Activated CD4-positive, alpha-beta T cell treated with anti-CD3 and anti-CD28 coated beads, Interleukin-2, amount 50 U/mL, for 16 hours (primary cell): ENCODE measurements at regions not wholly inside any gene's neighbourhood (a gene's known extent, or its start where the extent isn't known, plus 50 kb on each side); places are given as distances from the start of the nearest gene placed in this dataset.
A peak's percentile ranks its signal among the peaks of the same experiment; 100 is the strongest.
"Not testable (repeated sequence)": the region's sequence is repeated elsewhere in the genome, so short reads cannot be mapped to it uniquely, and the experiment has no call there.

ENCODE experiments used
- DNase-seq: peaks from one replicate; pipeline ENCODE4 v3.0.0-alpha.2; 2020

DNA sequence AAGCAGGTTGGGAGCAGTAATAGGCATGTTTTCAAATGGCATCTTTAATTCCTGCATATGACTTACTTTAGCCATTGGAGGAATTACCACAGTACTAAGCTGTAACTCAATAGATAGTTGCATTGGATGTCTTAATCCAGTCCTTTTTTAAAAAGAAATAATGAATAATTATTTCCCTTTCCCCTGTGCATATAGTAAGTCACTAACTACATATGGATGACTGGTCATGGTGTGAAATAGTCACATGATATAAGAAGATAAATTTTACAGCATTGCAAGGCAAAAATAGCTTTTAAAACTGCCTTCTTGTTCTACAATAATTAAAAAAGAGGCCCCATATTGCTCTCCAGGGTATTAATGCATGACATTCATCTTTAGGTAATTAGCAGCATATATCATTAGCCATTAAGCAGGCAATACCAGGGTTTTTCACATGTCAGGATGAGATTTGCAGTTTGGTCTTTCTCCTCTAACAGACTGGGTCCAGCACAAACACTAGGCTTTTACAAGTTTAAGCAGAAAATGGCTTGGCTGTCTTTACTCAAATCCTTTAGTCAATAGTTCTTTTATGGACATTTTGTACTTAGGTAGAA is 606.4 kb upstream of the RORB start:
- DNase-seq: no peak

DNA sequence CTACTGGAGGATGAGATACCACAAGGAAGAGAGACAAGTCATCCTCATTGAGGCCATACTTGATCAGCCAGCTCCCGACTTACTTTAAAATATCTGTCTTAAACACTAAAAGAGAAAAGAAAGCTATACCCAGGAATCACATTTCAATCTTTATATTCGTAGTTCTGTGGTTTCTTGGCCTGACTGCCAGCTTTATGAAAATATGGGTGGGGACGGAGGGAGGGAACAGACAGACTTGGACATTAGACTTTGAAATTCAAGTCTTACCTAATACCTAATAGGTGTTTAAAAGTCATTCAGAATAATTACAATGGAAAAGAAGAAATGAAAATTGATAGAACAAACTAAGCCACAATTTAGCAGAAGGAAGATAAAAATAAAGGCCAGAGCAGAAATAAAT is 604.8 kb upstream of the RORB start:
- no peak for DNase-seq

DNA sequence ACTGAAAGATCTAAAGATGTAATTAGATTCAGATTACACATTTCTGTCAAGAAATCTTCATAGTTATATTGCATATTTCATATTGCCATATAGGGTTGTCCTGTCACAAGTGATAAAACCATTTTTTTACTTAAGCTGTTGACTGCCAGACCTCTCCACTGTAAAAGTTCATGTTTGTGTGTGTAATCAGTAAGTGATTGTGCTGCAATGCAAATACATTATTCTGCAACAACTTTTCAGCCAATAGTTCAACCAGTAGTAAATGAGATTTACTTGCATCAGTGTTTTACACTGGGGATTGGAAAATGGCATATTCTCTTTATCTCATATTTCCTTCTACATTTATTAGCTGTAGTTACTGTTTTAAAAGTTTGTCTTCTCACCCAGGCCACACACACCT is 603.9 kb upstream of the RORB start:
- no peak for DNase-seq

DNA sequence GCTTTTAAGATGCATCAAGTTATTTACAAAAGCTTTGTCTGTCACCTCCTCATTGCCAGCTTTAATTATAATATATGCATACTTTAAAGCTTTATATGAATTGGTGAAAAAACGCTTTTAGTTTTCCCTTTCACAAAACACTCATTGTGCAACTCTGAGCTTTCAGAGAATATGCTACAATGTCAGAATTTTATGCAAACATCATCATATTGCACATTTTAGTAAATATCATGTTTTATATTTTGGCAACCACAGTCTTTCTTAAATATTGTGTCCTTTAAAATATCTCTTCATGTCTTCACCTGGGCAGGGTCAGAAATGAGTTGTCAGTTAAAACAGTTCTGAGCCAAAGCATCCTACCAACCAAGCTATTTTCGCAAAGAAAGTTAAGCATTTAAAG is 601.1 kb upstream of the RORB start:
- no peak for DNase-seq

DNA sequence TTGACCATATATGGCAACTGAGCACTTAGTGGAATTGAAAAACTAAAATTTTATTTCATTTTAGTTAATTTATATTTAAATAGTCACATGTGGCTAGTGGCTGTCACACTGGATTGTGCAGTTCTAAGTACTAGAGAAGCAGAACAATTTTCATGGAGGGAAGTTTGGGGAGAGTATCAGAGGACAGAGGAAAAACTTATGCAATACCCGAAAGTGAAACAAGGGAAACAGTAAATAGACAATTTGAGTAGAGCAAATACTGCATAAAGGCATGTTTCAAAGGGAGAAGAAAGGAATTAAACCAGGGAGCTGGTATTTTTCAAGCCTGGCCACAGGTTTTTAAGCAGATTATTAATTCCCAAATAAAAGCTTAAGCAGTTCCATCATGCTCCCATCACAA is 590.5 kb upstream of the RORB start:
- DNase-seq: no peak

DNA sequence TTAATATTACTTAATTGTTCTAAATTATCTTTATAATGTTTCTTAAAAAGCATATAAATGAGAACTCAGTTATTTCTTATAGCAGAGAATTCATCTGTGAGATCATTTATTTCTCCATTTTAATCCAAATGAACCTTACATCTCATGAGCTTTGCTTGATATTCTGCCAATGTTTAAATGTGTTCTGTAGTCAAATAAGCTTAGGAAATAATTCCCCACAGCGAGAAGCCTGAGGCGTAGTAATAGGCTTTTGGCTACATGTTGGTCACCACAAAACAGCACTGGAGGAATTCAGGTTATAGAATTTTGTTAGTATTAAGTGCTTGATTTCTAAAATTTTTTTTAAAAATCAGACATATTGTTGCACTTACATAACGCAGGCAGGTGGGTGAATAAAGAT is 585.3 kb upstream of the RORB start:
- DNase-seq: no peak

DNA sequence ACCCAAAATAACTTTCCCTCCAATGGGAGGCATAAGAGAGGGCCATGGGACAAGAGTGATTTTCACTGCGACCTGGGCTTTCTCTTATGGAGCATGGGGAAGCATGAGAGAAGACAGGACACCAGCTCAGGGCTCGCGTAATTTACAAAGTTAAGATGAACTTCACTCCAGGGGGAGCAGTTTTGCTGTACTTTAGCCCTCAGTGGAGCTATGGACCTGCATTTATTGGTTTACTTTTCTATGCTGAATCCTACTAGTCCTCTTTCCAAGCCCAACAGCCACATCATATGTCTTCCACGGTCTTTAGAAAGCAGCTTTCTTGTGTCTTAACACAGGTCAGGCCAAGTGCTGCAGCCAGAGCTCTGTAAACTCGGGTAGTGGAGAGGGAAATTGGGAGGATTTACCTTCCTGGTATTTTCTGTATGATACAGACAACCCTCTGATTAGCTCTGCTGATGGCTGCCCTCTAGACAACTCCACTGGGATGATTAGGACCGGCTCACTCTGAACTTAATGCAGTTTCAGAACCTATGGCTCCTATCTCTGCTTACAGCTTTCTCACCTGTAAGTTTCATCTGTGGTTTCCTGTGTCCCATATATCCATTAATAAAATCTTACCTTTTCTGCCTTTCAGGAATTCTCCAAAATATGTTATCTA is 581.0 kb upstream of the RORB start:
- no peak for DNase-seq

DNA sequence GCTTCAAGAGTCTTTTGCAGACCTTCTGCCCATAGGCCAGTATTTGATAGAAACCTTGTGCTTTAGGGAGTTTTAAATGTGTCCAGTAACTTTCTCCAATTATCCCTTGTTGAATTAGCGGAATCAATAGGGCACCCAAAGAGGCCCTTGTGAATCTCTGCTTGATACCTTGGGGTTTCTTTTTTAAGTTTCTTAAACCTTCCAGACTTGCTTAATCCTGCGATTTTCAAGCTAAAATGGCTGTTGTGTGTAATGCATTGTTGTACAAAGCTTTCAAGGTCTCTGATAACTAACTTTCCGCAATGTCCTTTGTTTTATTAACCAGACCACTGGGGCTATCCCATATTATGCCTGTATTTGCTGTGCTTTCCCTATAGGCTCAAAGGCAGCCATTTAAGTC is 577.4 kb upstream of the RORB start:
- no peak for DNase-seq

DNA sequence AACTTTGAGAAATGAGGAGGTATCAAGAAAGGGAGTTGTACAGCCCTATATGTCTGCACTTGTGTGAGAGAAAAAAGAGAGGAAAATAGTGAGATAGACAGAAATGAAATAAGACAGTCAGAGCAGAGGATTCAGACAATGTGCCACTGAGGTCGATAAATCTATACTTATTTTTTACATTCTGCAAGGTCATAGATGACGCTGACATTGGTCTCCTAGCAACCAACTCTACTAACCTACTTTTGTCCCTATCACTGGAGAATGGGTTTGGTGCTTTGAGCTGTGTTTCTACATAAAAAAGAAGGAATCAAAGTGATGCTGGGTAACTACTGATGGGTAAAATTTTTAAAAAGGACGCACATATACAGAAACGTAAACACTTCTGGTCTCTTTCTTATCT is 573.3 kb upstream of the RORB start:
- DNase-seq: no peak

DNA sequence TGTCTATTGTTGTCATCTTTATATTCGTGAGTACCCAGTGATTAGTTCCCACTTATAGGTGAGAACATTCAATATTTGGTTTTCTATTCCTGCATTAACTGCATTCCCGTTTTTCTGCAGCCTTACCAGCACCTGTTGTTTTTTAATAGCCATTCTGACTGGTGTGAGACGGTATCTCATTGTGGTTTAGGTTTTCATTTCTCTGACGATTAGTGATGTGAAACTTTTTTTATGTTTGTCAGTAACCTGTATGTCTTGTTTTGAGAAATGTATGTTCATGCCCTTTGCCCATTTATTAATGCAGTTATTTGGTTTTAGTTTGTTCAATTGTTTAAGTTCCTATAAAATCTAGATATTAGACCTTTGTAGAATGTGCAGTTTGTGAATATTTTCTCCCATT is 546.0 kb upstream of the RORB start:
- DNase-seq: no peak

DNA sequence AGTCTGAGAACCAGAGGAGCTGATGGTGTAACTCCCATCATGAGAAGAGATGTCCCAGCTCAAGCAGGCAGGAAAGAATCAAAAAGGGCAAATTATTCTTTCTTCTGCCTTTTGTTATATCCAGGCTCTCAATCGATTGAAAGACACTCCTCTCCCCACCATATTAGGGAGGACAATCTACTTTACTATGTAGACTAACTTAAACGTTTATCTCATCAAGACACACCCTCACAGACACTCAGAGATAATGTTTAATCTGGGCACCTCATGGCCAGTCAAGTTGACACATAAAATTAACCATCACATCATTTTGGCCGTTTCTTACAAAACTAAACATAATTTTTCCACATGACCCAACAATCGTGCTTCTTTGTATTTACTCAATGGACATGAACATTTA is 534.3 kb upstream of the RORB start:
- DNase-seq: no peak

DNA sequence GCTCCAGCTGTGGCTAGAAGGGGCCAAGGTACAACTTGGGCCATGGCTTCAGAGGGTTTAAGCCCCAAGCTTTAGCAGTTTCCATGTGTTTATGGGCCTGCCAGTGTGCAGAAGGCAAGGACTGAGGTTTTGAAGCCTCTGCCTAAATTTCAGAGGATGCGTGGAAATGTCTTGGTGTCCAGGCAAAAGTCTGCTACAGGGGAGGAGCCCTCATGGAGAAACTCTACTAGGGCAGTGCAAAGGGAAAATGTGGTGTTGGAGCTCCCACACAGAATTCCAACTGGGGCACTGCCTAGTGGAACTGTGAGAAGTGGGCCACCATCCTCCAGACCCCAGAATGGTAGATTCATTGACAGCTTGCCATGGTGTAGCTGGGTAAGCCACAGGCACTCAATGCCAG is 527.2 kb upstream of the RORB start:
- DNase-seq: no peak

DNA sequence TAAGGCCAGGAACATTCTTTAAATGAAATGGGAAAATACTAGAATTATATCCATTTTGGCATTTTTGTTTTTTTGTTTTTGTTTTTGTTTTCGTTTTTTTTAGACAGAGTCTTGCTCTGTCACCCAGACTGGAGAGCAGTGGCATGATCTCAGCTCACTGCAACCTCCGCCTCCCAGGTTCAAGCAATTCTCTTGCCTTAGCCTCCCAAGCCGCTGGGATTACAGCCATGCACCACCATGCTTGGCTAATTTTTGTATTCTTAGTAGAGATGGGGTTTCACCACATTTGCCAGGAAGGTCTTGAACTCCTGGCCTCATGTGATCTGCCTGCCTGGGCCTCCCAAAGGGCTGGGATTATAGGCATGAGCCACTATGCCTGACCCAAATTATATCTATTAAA is 520.7 kb upstream of the RORB start:
- DNase-seq: not testable (repeated sequence)

DNA sequence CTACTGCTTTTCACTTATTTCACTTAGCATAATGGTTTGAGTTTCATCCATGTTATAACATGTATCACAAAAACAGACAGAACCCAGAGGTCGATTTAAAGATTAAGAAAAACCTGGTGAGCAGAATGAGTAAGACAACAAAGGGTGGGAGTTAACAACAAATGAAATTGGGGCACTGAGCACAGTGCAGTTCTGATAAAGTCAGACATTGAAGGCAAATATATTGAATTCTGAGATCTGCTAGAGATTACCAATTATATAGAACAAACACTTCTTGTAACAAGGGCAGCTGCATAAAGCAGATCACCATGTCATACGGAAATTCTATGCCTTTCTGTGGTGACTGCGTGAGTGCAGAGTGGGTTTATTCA is 517.3 kb upstream of the RORB start:
- no peak for DNase-seq

DNA sequence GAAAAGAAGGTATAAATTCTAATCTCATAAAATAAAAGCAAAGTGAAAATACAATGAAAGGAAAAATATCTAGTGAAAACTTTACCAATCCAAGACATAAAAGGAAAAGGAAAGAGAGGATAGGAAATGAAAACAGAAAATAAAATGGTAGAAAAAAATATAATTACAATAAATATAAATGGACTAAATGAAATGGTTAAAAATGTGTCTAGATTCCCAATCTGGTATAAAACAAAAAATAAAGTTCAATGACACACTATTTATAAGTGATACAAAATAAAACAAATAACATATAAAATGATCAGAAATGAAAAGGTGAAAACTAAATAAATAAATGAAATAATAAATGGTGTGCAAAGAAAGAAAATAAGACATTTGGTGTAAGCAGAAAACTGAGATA is 516.4 kb upstream of the RORB start:
- DNase-seq: no peak

DNA sequence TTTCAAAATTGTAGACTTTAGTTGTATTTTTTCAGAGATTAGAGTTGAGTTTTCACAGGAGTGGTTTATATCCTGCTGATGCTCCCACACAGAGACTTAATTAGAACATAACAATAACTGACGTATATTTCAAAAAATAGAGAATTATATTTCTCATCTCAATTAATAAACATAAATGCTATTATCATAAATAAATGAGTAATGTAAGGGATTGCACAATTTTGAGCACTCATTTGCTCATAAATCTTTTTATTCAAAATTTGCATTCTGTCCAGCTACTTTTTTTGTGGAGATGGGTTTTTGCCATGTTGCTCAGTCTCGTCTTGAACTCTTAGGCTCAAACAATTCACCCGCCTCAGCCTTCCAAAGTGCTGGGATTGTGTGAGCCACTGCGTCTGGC is 515.7 kb upstream of the RORB start:
- no peak for DNase-seq

DNA sequence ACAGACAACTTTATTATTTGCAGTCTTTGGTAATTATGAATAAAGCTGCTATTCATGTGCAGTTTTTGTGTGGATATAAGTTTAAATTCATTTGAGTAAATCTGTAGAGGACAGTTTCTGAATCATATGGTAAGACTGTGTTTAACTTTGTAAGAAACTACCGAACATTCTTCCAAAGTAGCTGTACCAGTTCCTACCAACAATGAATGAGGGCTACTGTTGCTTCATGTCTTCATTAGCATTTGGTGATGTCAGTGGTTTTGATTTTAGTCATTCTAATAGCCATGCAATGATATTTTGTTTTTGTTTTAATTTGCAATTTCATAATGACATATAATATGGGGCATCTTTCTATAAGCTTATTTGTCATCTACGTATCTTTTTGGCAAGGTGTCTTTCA is 501.3 kb upstream of the RORB start:
- DNase-seq: no peak

DNA sequence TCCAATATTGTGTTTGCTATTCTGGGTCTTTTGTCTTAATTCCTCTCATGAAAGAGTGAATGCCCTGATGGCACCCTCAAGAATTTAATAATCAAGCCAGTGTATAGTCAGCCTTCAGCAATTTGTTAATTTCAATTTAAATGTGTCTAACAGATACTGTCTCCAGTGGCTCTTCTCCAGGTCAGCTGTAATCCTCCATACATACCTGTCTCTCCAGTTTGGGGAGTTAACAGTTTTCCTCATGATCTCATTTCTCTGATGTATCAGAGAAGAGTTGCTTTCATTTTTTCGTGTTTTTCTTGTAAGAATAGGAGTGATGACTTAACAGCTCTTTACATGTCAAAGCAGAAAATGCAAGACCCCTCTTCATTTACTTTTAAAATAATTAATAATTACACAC is 500.3 kb upstream of the RORB start:
- DNase-seq: no peak

DNA sequence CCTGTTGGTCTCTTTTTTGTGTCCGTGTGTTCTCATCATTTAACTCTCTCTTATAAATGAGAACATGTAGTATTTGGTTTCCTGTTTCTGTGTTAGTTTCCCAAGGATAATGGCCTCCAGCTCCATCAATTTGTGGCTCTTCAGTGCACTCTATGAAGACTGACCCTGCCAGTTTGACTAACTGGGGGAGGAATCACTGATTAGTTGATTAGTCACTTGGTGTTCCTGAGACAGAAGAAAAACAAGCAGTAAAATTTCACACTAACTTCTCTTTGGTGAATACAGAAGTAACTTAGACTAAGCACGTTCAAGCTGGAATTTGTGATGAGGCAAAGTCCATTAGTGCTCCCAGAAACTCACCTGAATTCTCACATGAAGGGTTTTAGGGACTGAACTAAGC is 495.8 kb upstream of the RORB start:
- DNase-seq: no peak

DNA sequence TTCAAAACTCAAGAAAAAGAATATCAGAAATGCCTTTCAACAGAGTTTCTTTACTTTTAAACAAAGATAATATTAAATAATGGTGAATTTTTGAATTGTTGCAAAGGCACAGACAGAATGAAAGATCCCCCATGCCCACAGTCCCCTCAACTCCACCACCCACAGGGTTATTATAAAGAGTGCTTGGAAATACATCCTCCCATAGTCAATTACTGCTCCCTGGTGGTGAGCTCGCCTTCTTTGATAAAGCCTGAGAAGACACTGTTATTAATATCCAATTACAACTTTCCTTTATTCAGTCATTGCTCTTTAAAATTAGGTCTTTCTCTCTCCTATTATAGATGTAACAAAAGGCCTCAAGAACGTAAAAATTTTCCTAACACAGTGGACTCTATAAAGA is 490.2 kb upstream of the RORB start:
- DNase-seq: no peak

DNA sequence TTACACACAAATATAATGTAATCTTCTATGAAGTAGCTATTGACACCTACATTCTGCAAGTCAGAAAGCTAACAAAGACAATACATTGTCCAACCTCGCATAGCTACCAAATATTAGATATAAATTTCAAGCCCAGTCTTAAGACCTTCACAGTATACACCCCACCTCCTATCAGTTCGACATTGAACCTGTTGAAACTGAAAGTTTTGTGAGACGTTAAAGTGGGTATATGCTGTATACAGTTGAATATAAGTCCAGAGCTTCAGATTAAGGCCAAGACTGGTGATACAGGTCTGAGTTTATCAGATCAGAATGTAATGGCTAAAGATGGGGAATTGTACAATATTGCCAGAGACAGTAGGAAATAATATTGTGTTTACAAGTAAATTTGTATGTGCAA is 489.3 kb upstream of the RORB start:
- DNase-seq: no peak

DNA sequence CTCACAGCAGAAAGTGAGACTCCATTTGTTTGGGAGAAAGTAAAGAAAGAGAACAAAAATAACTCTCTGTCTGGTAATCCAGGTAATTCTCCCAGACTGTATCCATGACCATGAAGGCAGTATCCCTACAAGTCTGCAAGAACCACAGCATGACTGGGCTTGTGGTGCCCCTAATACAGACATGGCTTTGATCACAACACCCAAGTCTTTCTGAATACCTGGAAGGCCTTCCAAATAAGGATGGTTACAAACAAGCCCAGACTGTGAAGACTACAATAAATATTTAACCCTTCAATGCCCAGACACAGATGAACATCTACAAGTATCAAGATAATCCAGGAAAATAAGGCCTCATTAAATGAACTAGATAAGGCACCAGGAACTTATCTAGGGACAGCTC is 481.1 kb upstream of the RORB start:
- DNase-seq: no peak

DNA sequence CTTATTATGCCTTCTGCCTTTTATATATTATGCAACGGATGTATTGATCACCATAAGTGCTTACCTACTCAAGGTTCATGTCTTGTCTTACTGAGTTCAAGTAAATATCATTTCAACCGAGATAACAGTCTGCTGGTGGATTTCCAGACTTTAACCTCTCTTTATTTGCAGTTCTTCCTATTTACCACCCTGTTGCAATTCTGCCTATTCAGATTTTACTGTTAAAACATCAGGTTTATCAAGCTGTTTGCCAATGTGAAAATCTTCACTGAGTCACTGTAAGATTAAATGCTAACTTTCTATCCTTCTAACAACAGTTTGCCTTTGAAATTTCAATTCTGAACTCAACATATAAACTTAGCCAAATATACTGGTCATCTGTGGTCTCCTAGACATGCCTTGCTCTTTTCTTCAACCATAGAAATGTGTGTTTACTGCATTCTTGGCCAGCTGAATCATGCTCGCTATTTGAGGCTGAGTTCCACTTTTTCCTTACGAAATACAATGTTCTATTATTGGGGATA is 471.7 kb upstream of the RORB start:
- no peak for DNase-seq

DNA sequence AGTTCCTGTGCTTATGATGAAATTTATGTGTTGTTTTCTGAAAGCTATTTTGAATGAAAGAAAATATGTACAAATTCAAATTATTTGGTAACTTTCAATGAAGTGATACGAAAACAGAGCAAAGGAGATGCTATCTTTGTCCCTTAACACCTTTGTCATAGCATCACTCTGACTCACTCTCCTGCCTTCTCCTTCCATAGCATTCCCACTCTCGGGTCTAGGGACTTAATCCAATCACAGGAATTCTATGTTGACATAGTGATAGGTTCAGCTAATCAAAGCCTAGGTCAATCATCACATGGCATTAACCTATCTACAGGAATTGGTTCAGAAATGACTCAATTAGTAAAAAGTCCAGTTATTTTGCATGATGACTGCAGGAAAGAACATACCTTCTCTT is 464.7 kb upstream of the RORB start:
- DNase-seq: no peak

DNA sequence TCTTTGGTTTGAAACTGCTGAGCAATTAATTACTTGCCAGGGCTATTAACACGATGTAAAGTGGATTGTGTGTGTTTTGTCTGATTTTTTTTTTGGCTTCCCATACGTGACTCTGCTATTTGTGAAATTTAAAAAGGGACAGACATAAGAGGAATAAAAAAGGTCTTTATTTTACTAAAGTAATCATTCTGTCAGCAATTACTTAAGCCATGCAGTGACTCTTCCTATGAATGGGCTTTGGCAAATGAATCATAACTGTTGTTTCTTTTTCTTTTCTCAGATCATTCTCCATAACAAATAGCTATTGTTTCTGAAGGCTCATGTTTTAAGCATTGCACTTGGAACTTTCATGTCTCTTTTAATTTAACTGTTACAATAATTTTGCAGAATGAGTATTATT is 461.3 kb upstream of the RORB start:
- DNase-seq: peak; percentile 8
